8988T (cell line): ENCODE measurements at regions not wholly inside any gene's neighbourhood (a gene's known extent, or its start where the extent isn't known, plus 50 kb on each side); places are given as distances from the start of the nearest gene placed in this dataset.

Experiments
- DNase-seq: peaks from one replicate; pipeline ENCODE4 v3.0.0; 2011

GRCh38 chr6:132937466-132937906, 123.1 kb downstream of the RPS12 start:
- DNase-seq, result no peak

DNA sequence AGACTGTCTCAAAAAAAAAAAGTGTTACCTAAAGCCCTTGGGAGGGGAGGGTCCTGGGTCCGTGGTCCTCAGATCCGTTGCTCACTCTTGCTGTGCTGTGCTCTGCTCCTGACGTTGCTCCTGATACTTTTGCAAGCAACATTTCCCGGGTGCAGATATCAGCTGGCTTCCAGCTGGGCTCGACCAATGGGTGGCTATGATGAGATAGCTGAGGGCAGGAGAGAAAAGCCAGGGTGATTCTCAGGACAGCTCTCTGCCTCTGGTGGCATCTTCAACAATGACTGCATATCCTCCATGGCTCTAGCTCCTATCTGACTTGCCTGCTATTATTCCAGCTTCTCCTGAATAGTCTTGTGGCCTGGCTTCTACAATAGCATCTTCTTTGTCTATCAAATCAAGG, 134.5 kb downstream of the RPS12 start:
- no peak for DNase-seq

DNA sequence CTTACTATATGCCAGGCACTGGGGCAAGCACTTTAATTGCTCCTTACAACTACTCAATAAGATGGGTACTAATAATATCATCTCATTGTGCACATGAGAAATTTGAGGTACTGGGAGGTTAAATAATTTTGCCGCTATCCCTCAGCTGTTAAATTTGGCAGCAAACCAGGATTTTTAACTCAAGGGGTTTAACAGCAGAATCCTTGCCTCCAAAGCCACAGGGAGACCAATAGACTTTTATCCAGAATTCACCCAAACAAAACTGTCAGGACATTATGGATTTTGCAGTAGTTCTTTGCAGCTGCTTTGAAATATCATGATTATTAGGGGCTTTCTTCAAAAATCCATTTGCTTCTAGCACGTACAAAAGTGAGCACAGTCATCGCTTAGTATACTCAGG, 136.2 kb downstream of the RPS12 start:
- no peak for DNase-seq

DNA sequence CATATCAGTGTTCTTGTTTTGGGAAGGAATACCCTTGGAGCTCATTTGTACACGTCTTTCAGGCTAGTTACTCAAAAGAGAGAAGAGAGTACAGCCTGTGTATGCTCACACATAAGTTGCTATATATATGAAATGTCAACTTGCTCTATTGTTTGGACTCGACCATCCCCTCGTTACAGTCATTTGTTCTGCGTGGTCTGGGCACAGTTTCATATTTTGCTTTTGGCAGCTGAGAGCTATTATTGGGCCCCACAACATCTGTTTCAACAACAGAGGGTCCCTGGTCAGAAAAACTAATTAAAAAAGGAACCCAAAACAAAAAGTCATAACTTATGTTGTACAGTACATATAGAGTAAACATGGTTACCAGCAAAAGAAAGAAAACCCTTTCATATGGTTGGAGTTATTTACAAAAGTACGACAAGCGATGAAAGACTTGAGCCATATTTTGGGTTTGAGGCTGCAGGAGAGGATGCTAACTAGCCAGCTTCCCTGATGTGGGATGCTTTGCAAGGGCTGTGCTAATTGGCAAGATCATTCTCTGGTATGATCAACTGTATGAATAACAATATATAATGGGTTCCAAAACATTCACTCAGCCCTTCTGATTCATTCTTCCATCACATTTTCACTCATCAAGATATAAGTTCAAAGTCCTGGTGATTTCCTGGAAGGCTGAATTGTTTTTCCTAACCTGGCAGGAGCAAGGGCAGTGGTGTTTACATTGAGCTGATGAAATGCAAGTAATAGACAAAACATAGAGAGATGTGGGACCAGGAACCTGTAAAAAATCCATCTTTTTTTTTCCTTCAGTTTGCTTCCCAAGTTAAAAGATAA, 137.9 kb downstream of the RPS12 start:
- no peak for DNase-seq

DNA sequence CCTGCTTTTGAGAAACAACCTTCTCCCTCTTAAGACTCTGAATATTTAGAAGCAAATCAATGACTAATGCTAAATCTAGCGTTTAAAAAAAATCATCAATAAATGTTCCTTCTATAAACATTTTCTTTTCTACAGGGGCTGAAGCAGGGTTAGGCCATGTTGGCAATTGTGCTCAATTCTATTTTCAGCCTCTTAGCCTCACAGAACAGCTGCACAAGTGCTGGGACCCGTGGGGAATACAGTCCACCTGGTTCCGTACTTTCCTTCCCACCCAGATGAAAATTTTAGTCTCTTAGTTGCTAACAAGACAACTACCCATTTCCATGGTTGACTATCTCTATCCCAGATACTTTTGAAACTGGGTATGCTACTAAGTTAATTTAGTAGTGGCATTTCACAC, 138.6 kb downstream of the RPS12 start:
- DNase-seq, result no peak

DNA sequence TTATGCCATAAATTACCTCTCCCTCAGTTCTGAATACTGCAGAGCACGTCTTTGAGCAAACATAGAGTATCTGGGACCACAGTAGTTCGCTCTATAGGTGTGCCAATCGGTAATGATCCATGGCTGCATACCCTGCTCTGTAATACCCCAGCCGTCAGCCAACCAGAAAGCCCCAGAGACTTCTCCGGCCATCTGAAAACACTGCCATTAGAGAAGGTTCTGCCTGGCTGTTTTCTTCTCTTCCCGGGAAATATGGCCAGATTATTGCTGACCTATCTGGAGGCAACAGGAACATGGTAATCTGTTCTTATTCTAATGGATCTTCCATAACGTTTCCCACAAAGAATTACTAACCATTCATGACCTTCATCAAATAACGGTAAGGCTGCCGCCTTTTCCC, 139.9 kb downstream of the RPS12 start:
- DNase-seq, result no peak

GRCh38 chr6:132954936-132955335, 140.6 kb downstream of the RPS12 start:
- DNase-seq, result no peak

- no peak for DNase-seq
Observed at GRCh38 chr6:132959639-132960326, 145.4 kb downstream of the RPS12 start.

GRCh38 chr6:132960720-132961119, 146.4 kb downstream of the RPS12 start:
- no peak for DNase-seq

DNA sequence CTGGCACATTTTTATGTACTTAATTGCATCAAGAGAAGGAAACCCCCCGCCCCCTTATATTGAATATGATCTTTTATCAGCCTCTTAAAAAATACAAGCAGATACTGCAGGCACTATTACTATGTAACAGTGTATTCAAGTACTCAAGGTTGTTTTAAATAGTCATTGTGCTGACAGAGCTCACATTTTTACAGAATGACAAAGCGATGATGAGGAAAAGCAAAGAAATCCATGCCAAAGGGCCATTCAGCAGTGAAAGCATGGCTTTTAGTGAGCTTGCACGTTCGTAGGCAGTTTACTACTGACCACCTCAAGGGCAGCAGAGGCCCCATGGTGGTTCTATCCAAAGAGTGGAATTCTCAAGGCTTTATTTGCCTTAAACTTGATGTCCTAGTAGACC, 146.8 kb downstream of the RPS12 start:
- DNase-seq, result no peak

GRCh38 chr6:132961610-132962009, 147.2 kb downstream of the RPS12 start:
- no peak for DNase-seq

GRCh38 chr6:132962936-132963868, 148.8 kb downstream of the RPS12 start:
- DNase-seq, result no peak

GRCh38 chr6:132964101-132964867, 149.9 kb downstream of the RPS12 start:
- no peak for DNase-seq

DNA sequence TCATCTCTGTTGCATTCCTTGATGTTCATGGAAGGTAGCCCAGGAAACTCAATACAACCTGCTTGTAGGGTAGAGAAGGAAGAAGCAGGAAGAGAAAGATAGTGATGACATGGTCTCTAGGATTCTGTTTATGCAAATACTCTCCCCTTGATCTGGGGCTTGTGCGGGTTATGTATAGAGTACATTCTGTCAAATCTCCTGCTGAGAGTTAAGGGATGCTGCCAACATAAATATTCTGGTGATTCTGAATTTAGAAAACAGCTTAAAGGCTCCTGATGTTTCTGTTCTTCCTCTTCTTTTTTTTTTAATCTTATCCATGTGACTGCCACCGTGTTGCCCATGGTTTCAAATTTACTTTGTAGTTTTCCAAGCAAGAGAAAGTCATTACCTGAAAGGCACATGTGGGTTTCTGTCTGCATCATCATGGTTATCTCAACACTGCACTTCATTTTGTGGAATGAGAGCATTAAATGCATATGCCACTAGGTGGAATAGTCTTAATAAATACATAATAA, 150.6 kb downstream of the RPS12 start:
- DNase-seq, result no peak

- no peak for DNase-seq
Observed at GRCh38 chr6:132967871-132968270, 153.5 kb downstream of the RPS12 start.

DNA sequence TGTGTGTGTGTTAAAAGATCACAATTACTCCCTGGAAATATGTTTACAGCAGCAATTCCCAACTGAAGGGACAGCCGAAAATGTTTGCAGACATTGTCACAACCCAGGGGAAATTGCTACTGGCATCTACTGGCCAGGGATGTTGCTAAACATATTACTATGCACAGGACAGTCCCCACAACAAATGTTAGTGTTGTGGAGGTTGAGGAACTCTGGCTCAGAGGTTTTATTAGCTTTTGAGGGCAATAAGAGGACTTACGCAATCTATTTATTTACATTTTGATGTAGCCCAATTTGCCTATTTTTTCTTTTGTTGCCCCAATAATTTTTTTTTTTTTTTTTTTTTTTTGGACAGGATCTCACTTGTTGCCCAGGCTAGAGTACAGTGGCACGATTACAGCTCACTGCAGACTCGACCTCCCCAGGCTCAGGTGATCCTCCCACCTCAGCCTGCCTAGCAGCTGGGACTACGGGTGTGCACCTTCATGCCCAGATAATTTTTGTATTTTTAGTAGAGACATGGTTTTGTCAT, 154.1 kb downstream of the RPS12 start:
- no peak for DNase-seq

- DNase-seq, result no peak
Observed at GRCh38 chr6:132969196-132969595, 154.8 kb downstream of the RPS12 start.

- DNase-seq, result no peak
Observed at GRCh38 chr6:132971676-132972075, 157.3 kb downstream of the RPS12 start.

DNA sequence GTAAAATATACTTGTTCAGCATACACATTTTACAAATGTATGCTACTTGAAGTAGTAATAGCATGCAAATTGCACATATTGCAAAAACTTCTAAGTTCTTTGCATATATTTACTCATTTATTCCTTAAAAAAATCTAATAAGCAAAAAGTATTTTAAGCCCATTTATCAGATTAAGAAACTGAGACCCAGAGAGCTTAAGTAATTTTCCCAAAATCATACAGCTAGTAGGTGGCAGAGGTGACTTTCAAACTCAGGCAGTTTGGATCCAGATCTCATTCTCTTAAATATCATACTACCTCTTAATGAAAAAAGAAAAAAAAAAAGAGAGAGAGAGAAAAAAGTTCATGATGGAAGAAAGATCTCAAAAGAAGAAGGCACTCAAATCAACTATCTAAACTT, 157.9 kb downstream of the RPS12 start:
- DNase-seq, result no peak

DNA sequence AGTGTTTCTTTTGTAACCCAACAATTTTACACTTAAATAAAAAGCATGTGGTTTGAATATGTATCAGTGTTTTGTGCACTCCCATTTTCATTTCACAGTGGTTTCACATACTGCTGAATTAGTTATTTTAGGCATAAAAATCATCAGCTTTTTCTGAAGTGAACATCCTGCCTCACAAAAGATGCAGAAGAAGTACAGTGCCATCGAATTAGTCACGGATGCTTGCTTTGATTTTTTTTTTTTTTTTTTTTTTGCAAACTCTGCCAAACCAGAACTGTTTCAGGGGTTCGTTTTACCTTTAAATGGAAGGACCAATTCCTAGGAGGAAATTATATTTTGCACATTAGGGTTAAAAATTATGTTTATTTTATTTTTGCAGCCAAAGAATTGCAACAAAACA, 158.6 kb downstream of the RPS12 start:
- no peak for DNase-seq

DNA sequence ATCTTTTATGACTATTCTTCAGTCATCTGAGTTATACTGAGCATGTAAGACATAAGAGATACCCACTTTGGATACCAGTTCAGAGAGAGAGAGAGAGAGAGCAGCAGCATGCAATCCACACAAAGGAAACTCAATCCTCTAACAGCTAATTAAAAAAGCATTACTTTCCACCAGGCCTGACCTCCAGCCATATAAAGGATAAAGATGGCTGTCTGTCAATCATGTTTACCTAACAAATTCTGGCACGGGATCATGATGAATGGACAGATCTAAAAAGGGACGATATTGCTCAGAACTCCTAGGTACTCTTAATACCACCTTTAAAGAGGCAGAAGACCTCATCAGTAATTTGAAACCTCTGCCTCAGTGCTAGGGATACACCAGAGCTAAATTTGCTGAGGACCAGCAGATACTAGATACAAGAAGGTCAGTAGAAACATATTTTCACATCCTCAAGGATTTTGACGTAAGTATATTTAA, 159.2 kb downstream of the RPS12 start:
- no peak for DNase-seq

DNA sequence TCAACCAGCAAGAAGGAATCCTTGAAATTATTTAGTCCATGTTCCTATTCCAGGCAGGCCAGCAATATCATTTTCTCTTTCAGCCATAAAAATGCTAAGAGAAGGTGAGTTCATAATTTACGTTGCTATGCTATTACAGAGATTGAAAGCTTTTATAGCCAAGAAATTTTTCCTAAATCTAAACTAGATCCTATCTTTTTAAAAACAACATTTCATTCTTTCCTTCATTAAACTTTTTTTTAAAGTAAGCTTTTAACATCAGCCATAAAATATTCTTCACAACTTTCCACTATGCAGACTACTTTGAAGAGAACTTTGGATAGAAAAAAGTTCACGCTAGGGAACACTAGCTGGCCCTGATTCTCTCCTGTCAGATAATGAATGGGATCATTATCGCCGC, 159.8 kb downstream of the RPS12 start:
- no peak for DNase-seq
